Activated CD8-positive, alpha-beta memory T cell treated with anti-CD3 and anti-CD28 coated beads for 48 hours (primary cell): ENCODE measurements at regions not wholly inside any gene's neighbourhood (a gene's known extent, or its start where the extent isn't known, plus 50 kb on each side); places are given as distances from the start of the nearest gene placed in this dataset.

Source experiments
- DNase-seq, 3 experiments: peaks; one replicate each; pipeline ENCODE4 v3.0.0-alpha.2; 2020; ENCODE audit warnings: low read depth in 2 of 3, low spot score in 2 of 3

DNA sequence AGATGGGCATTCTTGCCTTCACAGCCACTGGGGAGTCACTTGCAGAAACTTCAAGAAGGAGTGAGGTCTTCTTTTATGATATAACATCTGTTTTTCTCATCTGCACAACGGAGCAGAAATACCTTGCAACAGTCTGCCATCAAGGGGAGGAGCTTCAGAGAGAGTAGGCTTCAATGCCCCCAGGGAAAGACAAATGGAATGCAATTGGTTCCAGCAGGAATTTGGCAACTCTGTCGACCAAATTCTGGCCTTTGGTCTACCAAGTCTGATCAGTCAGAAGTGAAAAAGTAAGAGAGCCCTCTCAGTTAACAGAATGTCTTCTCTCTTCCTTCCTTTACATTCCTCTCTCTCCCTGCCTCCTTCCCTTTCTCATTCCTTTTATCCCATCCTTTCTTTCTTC is 229.3 kb downstream of the IDS start:
- DNase-seq = no peak

DNA sequence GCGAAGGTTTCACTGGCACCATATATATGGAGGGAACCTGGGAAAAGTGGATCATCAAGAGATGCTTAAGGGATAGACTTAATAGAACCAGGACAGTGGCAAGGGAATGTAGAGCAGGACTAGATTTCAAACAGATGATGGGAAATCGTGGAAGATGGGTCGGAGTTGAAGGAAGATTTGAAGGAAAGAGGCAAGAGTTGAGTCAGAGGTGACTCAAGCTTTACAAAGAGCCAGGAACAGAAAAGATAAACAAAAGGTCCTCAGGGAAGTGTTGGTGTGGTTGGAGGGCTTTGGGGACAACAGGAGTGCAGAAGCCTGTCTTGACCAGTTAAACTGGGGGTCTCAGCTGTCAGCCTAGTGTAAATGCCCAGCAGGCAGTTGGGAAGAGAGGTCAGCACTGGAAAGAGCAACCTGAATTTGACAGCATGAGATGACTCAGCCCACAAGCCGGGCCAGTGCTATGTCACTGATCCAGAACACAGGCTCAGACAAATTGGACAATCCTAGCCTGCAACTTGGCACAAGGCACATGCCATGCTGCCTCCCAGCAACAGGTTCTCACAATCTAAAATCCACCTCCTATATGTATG is 230.5 kb downstream of the IDS start:
- DNase-seq = no peak

DNA sequence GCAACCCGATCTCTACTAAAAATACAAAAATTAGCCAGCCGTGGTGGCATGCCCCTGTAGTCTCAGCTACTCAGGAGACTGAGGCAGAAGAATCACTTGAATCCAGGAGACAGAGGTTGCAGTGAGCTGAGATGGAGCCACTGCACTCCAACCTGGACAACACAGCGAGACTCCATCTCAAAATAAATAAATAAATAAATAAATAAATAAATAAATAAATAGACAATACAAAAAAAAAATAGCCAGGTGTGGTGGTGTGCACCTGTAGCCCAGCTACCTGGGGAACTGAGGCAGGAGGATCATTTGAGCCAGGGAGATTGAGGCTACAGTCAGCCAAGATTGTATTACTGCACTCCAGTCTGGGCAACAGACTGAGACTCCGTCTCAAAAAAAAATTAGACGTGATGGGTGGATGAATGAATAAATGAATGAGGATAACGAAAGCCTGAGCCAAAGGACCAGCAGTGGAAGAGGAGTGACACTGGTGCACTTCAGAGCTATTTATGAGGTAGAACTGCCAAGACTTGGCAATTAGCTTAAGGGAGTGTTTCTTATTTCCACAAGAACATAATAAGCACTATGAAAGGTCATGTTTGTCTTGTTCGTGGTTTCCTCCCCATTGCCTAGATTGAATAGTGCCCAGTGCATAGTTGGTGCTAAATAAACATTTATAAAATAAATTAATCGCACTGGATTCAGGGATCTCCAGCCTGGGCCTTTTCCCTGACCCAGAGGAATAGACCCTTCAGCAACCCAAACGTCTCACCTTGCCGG is 232.2 kb downstream of the IDS start:
- no peak for DNase-seq

DNA sequence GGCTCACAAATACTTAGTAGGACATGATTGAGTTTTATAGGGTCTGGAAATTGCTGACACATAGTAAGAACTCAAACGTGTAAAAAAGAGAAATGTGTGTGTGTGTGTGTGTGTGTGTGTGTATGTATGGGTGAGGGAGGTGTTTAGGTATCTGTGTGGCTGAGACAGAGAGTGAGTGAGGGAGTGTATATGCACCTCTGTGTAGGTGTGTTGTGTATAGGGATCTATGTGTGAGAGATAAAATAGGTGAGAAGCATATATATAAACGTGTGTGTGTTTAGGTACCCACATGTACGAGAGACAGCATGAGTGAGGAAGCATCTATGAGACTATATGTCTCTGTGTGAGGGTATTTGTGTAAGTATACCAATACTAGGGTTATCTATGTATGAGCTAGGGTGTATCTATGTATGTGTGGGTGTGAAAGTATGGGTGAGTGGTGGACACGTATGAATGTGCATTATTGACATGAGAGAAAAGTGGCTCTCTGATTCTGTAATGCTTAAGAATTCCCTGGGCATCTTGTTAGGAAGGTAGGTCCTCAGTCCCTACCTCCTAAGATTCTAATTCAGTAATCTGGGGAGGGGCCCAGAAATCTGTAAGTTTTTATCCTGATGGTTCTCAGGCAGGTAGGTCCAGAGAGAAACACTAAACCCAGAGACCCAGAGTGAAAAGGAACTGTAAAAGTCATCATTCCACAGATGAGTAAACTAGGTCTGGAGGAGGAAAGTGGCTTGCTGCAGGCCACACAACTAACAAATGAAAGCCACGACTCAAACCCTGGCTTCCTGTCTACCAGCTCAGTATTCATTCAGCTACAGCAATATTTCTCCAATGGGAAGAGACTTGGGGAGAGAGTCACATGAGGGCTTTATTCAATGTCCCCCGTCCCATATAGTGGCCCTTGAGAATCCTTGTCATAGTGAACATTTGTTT is 237.0 kb downstream of the IDS start:
- DNase-seq = no peak

DNA sequence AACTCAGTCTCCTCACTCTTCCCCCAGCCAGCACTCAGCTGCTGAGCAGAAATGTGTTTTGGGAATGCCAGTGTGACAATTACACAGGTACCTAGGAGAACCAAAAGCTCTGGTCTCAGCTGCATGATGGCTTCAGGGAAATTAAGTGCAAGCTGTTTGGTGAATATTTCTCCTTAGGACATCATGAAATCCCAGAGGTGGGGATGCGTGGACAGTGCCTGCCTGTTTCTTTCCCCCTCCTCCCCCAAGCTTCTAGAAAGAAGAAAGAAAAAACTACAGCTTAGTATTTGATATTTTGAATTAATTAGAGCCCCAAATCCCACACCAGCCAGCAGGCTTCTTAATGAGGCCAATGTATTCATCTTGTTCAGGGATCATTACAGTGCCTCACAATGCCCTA is 243.0 kb downstream of the IDS start:
- DNase-seq = no peak

DNA sequence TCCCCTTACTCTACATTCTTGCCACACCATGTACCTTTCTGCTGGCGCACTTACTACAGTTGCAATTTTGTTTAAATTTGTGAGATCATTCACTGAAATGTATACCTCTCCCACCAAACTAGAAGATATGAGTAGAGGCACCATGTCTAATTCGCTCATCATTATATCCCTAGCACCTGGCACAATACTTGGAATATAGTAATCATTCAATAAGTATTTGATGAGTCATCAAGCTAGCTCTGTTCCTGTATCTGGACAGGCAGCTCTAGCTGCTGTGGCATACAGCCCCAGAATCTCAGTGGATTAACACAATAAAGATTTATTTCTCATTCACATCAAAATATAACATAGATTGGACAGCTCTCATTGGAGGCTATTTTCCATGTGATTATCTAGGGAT is 245.9 kb downstream of the IDS start:
- DNase-seq = no peak

DNA sequence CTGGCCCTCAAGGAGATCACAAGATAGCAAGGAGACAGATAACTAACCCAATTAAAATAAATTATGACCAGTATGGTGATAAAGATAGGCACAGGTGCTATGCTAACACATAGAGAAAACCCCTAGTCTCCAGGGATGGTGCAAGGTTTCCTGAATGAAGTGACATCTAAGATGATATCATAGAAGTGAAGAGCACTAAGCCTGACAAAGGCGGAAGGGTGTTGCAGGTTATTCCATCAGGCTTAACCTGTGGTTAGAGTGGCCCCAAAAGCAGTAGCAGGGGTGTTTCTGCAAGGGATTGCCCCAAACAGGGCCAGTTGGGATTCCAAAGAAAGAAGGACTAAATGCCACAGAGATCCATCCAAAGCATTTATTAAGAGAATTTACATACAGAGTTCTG is 249.2 kb downstream of the IDS start:
- no peak for DNase-seq

DNA sequence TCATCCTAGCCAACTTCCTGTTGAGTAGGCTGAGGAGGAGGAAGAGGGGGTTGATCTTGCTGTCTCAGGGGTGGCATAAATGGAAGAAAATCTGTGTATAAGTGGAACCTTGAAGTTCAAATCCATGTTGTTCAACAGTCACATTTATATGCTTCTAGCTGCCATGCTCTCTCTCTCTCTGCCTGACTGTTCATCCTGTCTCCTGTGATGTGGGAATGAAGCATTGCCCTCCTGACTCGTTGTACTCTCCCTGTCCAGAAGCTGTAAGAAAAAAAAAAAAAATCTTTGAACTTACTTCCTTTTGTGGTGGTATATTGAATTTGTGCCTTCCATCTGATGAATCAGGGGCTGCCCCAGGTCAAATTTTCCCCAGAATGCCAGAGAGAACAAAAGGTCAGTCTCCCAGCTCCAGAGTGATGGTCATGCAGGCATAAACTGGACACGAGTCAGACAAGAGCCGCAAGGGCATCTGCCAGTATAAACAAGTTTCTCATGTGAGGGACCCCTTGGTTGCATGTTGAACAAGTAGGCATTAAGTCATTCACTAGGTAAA is 257.0 kb downstream of the IDS start:
- DNase-seq = no peak

DNA sequence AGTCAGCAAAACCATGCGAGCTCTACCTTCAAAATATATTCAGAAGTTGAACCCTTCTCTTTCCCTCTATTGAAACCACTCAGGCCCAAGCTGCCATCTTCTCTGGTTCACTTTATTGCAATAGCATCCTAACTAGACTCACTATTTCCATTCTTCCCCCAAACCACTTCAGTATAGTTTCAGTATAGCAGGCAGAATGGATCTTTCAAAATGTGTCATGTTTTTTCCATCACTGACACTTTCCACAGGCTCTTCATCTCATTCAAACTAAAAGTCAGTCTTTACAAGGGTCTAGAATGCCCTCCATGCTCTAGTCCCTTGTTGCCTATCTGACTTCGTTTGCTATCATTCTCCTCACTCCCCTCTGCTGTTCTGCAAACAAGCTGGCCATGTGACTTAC is 274.4 kb downstream of the IDS start:
- DNase-seq = no peak

DNA sequence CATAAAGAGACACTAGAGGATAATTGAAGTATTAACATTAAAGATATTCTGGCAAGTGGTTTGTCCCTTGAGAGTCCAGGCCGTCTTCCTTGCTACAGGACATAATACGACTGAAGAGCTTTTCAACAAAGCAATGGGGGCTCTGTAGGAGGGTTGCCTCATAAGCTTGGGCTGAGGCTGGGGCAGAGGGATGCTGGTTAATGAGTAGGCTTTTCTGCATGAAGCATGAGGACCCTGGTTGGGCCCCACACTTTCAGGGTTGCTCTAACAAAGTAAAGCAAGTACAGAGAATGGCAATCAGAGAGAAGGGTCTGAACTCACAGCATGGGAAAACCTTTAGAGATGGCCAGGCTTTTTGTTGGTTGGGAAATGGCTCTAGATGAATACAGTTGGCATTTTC is 281.3 kb downstream of the IDS start:
- DNase-seq = no peak

DNA sequence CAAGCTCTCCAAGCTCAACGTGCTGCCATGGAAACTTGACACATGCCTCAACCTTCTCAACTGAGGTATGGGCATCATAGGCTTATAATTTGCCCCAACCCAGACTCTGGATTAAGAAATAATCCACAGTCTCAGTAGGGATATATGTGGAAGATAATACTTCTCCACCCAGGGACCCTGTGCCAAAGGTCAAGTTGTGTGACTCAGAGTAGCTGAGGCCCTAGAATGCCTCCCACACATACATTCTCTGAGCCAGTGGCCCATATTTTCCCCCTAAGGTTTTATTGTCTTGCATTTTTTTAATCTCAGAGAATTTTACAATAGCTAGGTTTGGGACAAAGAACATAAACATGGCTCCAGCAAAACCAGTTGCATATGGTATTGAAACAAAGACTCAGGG is 283.1 kb downstream of the IDS start:
- no peak for DNase-seq

DNA sequence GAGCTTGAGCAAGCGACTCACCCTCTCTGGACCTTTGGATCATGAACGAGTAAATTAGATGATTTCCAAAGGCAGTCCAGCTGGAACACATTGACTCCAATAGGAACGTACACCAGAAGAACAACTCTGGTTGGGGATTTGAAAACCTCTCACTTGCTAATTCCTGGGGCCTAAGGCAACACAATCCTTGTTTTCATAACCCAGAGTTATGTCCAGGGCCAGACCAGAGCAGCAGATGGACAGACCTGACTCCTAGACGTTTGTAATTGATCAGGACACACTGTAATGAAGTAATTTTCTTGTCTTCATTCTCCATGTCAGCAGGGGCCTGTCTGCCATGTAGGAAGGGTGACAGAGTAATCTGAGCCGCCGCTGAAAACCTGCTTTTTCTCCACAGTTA is 283.9 kb downstream of the IDS start:
- no peak for DNase-seq

DNA sequence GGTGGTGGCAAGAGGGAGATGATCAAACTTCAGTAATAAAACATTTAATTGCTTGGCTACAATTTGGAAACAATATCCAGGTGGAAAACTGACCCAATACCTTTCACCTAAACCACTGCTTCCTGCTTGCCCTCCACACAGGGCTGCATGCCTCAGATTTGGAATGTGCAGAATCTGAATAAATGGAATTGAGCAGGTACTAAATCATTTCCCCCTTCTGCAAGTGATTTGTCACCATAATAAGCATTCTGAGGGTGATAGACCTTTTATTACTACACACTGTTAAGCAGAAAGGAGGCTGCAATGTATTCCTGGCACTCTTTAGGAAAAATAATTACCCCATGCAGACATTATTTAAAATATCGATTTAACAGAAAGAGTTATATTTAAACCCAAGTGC is 291.8 kb downstream of the IDS start:
- DNase-seq = no peak

DNA sequence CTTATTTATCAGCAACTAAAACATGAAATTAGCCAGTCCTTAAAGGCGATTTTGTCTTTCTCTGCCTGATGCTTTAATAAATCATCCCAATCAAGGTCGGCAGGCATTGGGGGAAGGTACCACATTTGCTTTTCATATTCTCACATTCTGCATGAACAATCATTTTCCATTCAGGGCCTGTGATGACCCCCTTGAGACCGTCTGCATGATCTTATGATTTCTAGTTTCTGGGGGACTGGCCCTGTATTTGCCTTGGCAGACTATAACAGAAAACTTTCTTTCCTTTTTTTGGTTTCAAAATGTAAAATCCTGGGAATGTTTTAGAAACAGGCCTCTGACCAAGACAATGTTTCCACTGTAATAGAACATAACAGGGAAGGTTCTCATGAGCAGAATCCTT is 296.8 kb downstream of the IDS start:
- DNase-seq = no peak

DNA sequence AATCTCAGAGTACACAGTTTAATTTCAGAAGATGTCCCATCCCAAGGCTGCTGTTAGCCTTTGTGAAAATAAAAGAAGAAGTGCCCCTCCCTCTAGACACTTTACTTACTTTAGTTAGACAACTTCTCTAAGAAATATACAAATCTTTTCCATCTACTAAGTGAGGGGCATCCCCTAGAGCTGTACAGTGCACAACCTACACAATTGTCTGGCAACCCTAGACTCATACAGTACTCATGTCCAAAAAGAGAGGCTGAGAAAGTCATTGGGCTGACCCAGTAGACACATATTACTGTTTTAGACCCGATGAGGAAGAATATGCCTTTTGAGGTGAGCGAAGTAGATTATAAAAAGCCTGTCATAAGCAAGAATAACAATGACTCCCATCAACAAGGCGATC is 297.6 kb downstream of the IDS start:
- no peak for DNase-seq

DNA sequence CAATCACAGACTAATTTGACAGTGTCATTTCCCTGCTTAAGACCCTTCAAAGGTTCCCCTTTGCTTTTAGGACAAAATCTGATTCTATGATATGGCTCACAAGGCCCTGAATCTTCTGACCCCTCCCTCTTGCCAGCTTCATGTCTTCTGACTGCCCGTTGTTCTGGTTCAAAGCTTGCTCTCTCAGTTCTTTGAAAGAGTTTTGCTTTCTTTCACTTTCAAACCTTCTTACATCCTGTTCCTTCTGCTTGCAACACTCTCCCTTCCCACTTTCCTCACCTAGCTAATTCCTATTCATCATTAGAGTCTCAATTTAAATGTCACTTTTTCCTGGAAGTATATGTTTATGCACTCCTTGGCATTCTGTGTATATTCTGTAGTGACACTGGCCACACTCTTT is 299.2 kb downstream of the IDS start:
- DNase-seq = no peak

DNA sequence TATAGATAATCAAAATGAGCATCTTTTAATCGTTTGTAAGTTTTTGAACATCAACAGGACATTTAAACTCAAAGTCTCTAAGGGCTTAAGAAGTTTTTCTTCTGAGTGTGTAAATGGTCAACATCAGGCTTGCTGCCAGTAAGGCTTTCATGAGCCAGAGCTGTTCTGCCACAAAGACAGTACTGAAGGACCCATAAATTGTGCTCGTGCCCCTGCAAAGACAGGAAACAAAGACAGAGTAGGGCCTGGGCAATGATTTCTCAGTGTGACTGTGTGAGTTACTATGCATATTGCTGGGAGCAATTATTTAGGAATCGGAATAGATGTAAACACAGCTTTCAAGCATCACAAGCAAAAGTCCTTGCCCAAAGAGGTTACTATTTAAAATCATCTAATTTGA is 300.0 kb downstream of the IDS start:
- DNase-seq = no peak

DNA sequence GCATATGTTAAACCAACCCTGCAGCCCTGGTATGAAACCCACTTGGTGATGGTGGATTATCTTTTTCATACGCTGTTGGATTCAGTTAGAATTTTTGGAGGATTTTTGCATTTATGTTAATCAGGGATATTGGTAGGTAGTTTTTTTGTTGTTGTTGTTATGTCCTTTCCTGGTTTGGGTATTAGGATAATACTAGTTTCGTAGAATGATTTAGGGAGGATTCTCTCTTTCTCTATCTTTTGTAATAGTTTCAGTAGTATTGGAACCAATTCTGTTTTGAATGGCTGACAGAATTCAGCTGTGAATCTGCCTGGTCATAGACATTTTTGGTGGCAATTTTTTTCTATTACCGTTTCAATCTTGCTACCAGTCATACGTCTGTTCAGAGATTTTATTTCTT is 305.4 kb downstream of the IDS start:
- no peak for DNase-seq

DNA sequence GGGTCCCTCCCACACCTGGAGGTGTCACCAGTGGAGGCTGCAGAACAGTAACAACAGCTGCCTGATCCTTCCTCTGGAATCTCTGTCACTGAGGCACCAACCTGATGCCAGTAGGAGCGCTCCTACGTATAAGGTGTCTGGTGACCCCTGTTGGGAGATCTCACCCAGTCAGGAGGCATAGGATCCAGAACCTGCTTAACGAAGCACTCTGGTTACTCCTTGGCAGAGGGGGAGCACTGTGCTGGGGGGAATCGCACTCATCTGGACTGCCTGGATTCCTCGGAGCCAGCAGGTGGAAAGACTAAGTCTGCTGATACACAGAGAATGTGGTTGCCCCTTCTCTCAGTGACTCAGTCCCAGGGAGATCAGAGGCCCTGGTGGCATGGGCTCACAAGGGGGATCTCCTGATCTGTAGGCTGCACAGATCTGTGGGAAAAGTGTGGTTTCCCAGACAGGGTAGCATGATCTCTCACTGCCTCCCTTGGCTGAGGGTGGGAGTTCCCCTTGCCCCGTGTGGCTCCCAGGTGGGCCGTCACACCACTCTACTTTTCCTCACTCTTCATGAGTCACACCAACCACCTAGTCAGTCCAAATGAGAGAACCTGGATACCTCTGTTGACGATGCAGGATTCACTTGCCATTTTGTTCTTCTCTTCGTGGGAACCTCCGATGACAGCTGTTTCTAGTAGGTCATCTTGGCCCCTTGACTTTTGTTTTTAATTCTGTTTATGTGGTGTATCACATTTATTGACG is 305.9 kb downstream of the IDS start:
- peak in 1 of 3 experiments; percentile 12 for DNase-seq

DNA sequence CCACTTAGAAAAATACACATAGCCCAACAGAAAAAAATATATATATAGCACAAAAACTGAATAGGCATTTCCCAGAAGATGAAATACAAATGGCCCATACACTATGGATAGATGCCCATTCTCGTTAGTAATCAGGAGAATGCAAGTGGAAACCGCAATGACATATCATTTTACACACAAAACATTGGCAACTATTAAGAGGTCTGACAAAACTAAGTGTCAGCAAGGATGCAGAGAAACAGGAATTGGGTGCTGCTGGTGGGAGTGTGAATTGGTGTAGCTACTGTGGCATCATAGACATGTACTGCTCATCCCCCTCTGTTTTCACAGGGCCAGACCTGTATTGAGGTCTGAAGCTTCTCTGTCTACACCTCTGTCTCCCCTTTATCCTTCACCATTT is 320.0 kb downstream of the IDS start:
- DNase-seq = no peak

DNA sequence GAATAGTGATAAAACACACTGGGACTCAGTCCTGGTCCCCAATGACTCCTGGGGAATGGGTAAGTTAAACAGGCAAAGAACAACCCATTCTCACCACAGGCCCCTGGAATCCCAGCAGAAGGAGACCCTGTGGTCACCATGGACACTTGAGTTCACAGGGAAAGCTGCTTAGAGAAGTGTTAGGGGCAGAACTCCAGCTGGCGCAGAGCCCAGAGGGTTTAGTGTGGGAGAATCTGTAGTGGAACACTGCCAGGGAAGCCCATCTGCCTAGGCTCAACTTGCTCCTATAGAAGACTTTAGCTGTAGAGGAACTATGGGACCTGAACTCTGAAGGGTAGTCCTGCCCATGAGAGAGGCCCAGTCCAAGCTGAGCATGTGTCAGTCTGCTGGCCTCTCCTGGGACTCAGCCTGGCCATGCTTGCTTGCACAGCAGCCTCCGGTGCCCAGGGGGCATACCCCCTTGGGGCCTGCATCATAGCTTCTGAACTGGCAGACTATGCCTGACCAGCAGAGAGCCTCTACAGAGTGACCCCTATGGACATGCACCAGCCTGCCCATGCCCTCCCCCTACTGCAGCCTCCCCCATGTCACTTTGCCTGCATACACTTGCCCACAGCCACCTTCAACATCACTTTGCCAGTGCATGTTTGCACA is 343.5 kb downstream of the IDS start:
- no peak for DNase-seq
